Activated B cell treated with CpG ODN at 0.5 μM for 24 hours (primary cell): ENCODE measurements at regions not wholly inside any gene's neighbourhood (a gene's known extent, or its start where the extent isn't known, plus 50 kb on each side); places are given as distances from the start of the nearest gene placed in this dataset.

Experiments used
- ATAC-seq: fragments of 200-7000 bp; cut with Tn5 transposase; one replicate; pipeline ENCODE4 v1.10.0; 2021; ENCODE audit warnings: low read depth, mild to moderate bottlenecking, moderate library complexity
- CTCF ChIA-PET: fragments of 350-600 bp; sonication (Branson Sonifier 250); formaldehyde crosslinking; loops from one replicate; lab custom pipeline; 2021; ENCODE audit warnings: antibody characterized with exemption; lab: Charles Lee
- POLR2A ChIA-PET: fragments of 350-600 bp; sonication (Branson Sonifier 250); formaldehyde crosslinking; loops from one replicate; lab custom pipeline; 2021; ENCODE audit warnings: antibody characterized with exemption; lab: Charles Lee
- DNase-seq: peaks from one replicate; pipeline ENCODE4 v3.0.0; 2022
- H3K27ac Mint-ChIP-seq: one replicate; pipeline ENCODE4 v1.8.0; 2020; ENCODE audit warnings: mixed read lengths
- H3K27me3 Mint-ChIP-seq: one replicate; pipeline ENCODE4 v1.8.0; 2021; ENCODE audit warnings: mixed read lengths
- H3K36me3 Mint-ChIP-seq: one replicate; pipeline ENCODE4 v1.8.0; 2021; ENCODE audit warnings: low read depth, mixed read lengths
- H3K4me1 Mint-ChIP-seq: one replicate; pipeline ENCODE4 v1.8.0; 2021; ENCODE audit warnings: mixed read lengths
- H3K4me3 Mint-ChIP-seq: one replicate; pipeline ENCODE4 v1.8.0; 2020; ENCODE audit warnings: mild to moderate bottlenecking, mixed read lengths
- H3K9me3 Mint-ChIP-seq: one replicate; pipeline ENCODE4 v1.8.0; 2020; ENCODE audit warnings: mixed read lengths
- CTCF ChIP-seq: fragments of 200-600 bp; IDR thresholded peaks from one replicate; pipeline ENCODE4 v1.8.0; 2022; ENCODE audit warnings: antibody characterized with exemption, mild to moderate bottlenecking
- intact Hi-C: fragments of 100-400 bp; cut with micrococcal nuclease; formaldehyde crosslinking; loops from one replicate; pipeline ENCODE4 v1.15.1; 2024

GRCh38 chr12:107361970-107362369 lies 268.6 kb upstream of the CRY1 start:
- Mint-ChIP-seq H3K9me3 (no peaks in the 10 kb centered on the region), H3K36me3 (no peaks in the 10 kb centered on the region), H3K4me3 (no peak overlapping the region), H3K27me3 (peaks cover 11% of the 10 kb centered on the region), H3K27ac (no peak overlapping the region), H3K4me1 (no peaks in the 10 kb centered on the region)
- intact Hi-C loops, result no loop called here
- ChIA-PET POLR2A (no interaction called here), CTCF (no interaction called here)
- no peak for TF ChIP-seq CTCF
- no peak for ATAC-seq
- no peak for DNase-seq

- H3K4me3 Mint-ChIP-seq, result no peak overlapping the region
- intact Hi-C loops, result no loop called here
- POLR2A ChIA-PET, result no interaction called here
Observed at GRCh38 chr12:107362960-107363359, 269.6 kb upstream of the CRY1 start.

GRCh38 chr12:107364875-107365518 lies 271.6 kb upstream of the CRY1 start:
- no peak for TF ChIP-seq CTCF
- Mint-ChIP-seq H3K36me3 (no peaks in the 10 kb centered on the region), H3K27ac (no peak overlapping the region), H3K27me3 (peaks cover 9% of the 10 kb centered on the region), H3K4me1 (peaks cover 5% of the 10 kb centered on the region), H3K9me3 (no peaks in the 10 kb centered on the region), H3K4me3 (no peak overlapping the region)
- CTCF ChIA-PET, result no interaction called here
- POLR2A ChIA-PET, result no interaction called here
- ATAC-seq, result no peak
- no peak for DNase-seq
- intact Hi-C loops, result no loop called here

More at GRCh38 chr12:107362960-107363359, 269.6 kb upstream of the CRY1 start:
- no peaks in the 10 kb centered on the region for H3K4me1 Mint-ChIP-seq
- peaks cover 12% of the 10 kb centered on the region for H3K27me3 Mint-ChIP-seq
- no peak for DNase-seq
- H3K27ac Mint-ChIP-seq, result no peak overlapping the region
- no peak for TF ChIP-seq CTCF
- CTCF ChIA-PET, result no interaction called here
- no peak for ATAC-seq
- no peaks in the 10 kb centered on the region for H3K9me3 Mint-ChIP-seq
- no peaks in the 10 kb centered on the region for H3K36me3 Mint-ChIP-seq

GRCh38 chr12:107365703-107366102 lies 272.4 kb upstream of the CRY1 start:
- ATAC-seq (no peak), DNase-seq (no peak)
- no peak for TF ChIP-seq CTCF
- Mint-ChIP-seq H3K27ac (no peak overlapping the region), H3K27me3 (peaks cover 12% of the 10 kb centered on the region), H3K4me3 (no peak overlapping the region), H3K4me1 (peaks cover 5% of the 10 kb centered on the region), H3K9me3 (no peaks in the 10 kb centered on the region), H3K36me3 (no peaks in the 10 kb centered on the region)
- intact Hi-C loops, result no loop called here
- POLR2A ChIA-PET, result interaction anchor here (0.6 kb wide), 1 partner anchor 1585 kb away, joined by 3 read pairs; no protein-coding TSS in a partner anchor
- CTCF ChIA-PET, result no interaction called here

- Mint-ChIP-seq H3K9me3 (no peaks in the 10 kb centered on the region), H3K27ac (no peak overlapping the region), H3K4me1 (peaks cover 5% of the 10 kb centered on the region), H3K4me3 (no peak overlapping the region), H3K36me3 (no peaks in the 10 kb centered on the region), H3K27me3 (peaks cover 12% of the 10 kb centered on the region)
- ChIA-PET CTCF (no interaction called here), POLR2A (interaction anchor here (0.6 kb wide), 1 partner anchor 1584 kb away, joined by 3 read pairs; no protein-coding TSS in a partner anchor)
- no peak for TF ChIP-seq CTCF
- intact Hi-C loops, result no loop called here
- DNase-seq (no peak), ATAC-seq (no peak)
Observed at GRCh38 chr12:107366322-107366721, 273.0 kb upstream of the CRY1 start.
